ENCODE measurements at regions not wholly inside any gene's neighbourhood (a gene's known extent, or its start where the extent isn't known, plus 50 kb on each side); places are given as distances from the start of the nearest gene placed in this dataset.

GRCh38 chr1:178599087-178599486, 86.2 kb downstream of the TEX35 start:
- POLR2A ChIA-PET = no interaction called here
- intact Hi-C loops (cut with micrococcal nuclease; ENCODE audit: unreplicated experiment) = no loop called here
- TF ChIP-seq, protein P1, sequence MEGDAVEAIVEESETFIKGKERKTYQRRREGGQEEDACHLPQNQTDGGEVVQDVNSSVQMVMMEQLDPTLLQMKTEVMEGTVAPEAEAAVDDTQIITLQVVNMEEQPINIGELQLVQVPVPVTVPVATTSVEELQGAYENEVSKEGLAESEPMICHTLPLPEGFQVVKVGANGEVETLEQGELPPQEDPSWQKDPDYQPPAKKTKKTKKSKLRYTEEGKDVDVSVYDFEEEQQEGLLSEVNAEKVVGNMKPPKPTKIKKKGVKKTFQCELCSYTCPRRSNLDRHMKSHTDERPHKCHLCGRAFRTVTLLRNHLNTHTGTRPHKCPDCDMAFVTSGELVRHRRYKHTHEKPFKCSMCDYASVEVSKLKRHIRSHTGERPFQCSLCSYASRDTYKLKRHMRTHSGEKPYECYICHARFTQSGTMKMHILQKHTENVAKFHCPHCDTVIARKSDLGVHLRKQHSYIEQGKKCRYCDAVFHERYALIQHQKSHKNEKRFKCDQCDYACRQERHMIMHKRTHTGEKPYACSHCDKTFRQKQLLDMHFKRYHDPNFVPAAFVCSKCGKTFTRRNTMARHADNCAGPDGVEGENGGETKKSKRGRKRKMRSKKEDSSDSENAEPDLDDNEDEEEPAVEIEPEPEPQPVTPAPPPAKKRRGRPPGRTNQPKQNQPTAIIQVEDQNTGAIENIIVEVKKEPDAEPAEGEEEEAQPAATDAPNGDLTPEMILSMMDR (IDR thresholded peaks at IDR 0.05; ENCODE audit: insufficient read depth in 1 of 2, low read depth in 1 of 2, low read length in 1 of 2, severe bottlenecking in 1 of 2, unreplicated experiment in 1 of 2) = no peak

GRCh38 chr1:178599745-178600144, 86.8 kb downstream of the TEX35 start:
- POLR2A ChIA-PET = no interaction called here

More at GRCh38 chr1:178599087-178599486, 86.2 kb downstream of the TEX35 start:
- CTCF ChIA-PET = no interaction called here
- H3K4me3 Mint-ChIP-seq (ENCODE audit: unreplicated experiment) = no peak overlapping the region
- DNase-seq = no peak
- Histone ChIP-seq H3K36me3 (ENCODE audit: control insufficient read depth, insufficient read depth, low read length) (no peaks in the 10 kb centered on the region), H3K9me3 (no peaks in the 10 kb centered on the region), H3K27me3 (replicated peaks; ENCODE audit: control insufficient read depth, insufficient read depth, low read length) (no peaks in the 10 kb centered on the region), H3K4me1 (no peaks in the 10 kb centered on the region), H3K4me3 (ENCODE audit: low read depth, low read length) (no peak overlapping the region)
- no peaks in the 10 kb centered on the region for H3K4me1 Mint-ChIP-seq (ENCODE audit: low read depth, unreplicated experiment)
- no peaks in the 10 kb centered on the region for H3K9me3 Mint-ChIP-seq (ENCODE audit: unreplicated experiment)
- H3K27me3 Mint-ChIP-seq (ENCODE audit: insufficient read depth, unreplicated experiment) = peaks cover 5% of the 10 kb centered on the region
- no peak overlapping the region for H3K27ac Mint-ChIP-seq (ENCODE audit: unreplicated experiment)
- no peaks in the 10 kb centered on the region for H3K36me3 Mint-ChIP-seq (ENCODE audit: insufficient read depth, unreplicated experiment)
- no TSS peak for BruUV-seq (replicated peaks)

DNA sequence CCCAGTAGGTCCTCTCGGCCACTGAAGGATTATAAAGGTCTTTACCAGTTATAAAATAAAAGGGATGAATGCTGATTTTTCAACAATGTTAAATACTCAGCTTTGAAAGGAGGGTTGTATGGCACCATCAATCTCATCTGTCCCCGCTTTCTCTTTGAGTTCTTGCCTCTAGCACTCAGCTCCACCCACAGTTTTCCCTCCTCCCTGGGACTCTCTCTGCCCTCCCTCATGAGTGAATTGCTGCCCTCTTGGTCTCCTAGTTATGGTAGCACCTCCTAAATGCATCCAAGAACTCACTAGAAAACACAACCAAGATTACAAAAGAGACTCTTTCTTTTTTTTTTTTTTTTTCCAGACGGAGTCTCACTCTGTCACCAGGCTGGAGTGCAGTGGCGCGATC, 91.0 kb downstream of the TEX35 start:
- POLR2A ChIA-PET = no interaction called here
- TF ChIP-seq, protein P1 (IDR thresholded peaks at IDR 0.05; ENCODE audit: insufficient read depth in 1 of 2, low read depth in 1 of 2, low read length in 1 of 2, severe bottlenecking in 1 of 2, unreplicated experiment in 1 of 2) = no peak
- Mint-ChIP-seq H3K4me3 (ENCODE audit: unreplicated experiment) (no peak overlapping the region), H3K4me1 (ENCODE audit: low read depth, unreplicated experiment) (no peaks in the 10 kb centered on the region), H3K36me3 (ENCODE audit: insufficient read depth, unreplicated experiment) (no peaks in the 10 kb centered on the region), H3K9me3 (ENCODE audit: unreplicated experiment) (no peaks in the 10 kb centered on the region), H3K27me3 (ENCODE audit: insufficient read depth, unreplicated experiment) (peaks cover 5% of the 10 kb centered on the region), H3K27ac (ENCODE audit: unreplicated experiment) (no peak overlapping the region)
- Histone ChIP-seq H3K4me1 (no peaks in the 10 kb centered on the region), H3K36me3 (ENCODE audit: control insufficient read depth, insufficient read depth, low read length) (no peaks in the 10 kb centered on the region), H3K4me3 (ENCODE audit: low read depth, low read length) (no peak overlapping the region), H3K9me3 (no peaks in the 10 kb centered on the region), H3K27me3 (replicated peaks; ENCODE audit: control insufficient read depth, insufficient read depth, low read length) (no peaks in the 10 kb centered on the region)
- BruUV-seq (replicated peaks) = no TSS peak
- intact Hi-C loops (cut with micrococcal nuclease; ENCODE audit: unreplicated experiment) = no loop called here
- CTCF ChIA-PET = interaction anchor here (0.7 kb wide), 1 partner anchor 23 kb away, joined by 3 read pairs; no protein-coding TSS in a partner anchor
- DNase-seq = no peak

More at GRCh38 chr1:178599745-178600144, 86.8 kb downstream of the TEX35 start:
- Histone ChIP-seq H3K4me3 (ENCODE audit: low read depth, low read length) (no peak overlapping the region), H3K4me1 (no peaks in the 10 kb centered on the region), H3K36me3 (ENCODE audit: control insufficient read depth, insufficient read depth, low read length) (no peaks in the 10 kb centered on the region), H3K27me3 (replicated peaks; ENCODE audit: control insufficient read depth, insufficient read depth, low read length) (no peaks in the 10 kb centered on the region), H3K9me3 (no peaks in the 10 kb centered on the region)
- TF ChIP-seq, protein P1 (IDR thresholded peaks at IDR 0.05; ENCODE audit: insufficient read depth in 1 of 2, low read depth in 1 of 2, low read length in 1 of 2, severe bottlenecking in 1 of 2, unreplicated experiment in 1 of 2) = no peak
- Mint-ChIP-seq H3K4me1 (ENCODE audit: low read depth, unreplicated experiment) (no peaks in the 10 kb centered on the region), H3K36me3 (ENCODE audit: insufficient read depth, unreplicated experiment) (no peaks in the 10 kb centered on the region), H3K27me3 (ENCODE audit: insufficient read depth, unreplicated experiment) (peaks cover 5% of the 10 kb centered on the region), H3K9me3 (ENCODE audit: unreplicated experiment) (no peaks in the 10 kb centered on the region), H3K27ac (ENCODE audit: unreplicated experiment) (no peak overlapping the region), H3K4me3 (ENCODE audit: unreplicated experiment) (no peak overlapping the region)
- BruUV-seq (replicated peaks) = no TSS peak
- CTCF ChIA-PET = no interaction called here
- intact Hi-C loops (cut with micrococcal nuclease; ENCODE audit: unreplicated experiment) = no loop called here
- DNase-seq = no peak

Data from Caco-2 (cell line).